Ascending aorta (tissue), 2 donors: ENCODE measurements at regions not wholly inside any gene's neighbourhood (a gene's known extent, or its start where the extent isn't known, plus 50 kb on each side); places are given as distances from the start of the nearest gene placed in this dataset.

Experiments
- DNase-seq, 2 donors: peaks; one replicate each; pipeline ENCODE4 v3.0.0-alpha.2; 2019; ENCODE audit warnings: low spot score in 2 of 2
- H3K27ac ChIP-seq, 2 donors: fragments of 200-600 bp; sonication (generic); one replicate each; pipeline ENCODE4 v1.5.1; 2016 to 2017; ENCODE audit warnings: mild to moderate bottlenecking in 1 of 2
- H3K27me3 ChIP-seq: fragments of 200-600 bp; sonication (generic); one replicate; pipeline ENCODE4 v1.5.1; 2017
- H3K36me3 ChIP-seq, 2 donors: fragments of 200-600 bp; sonication (generic); one replicate each; pipeline ENCODE4 v1.5.1; 2016
- H3K4me1 ChIP-seq, 2 donors: fragments of 200-600 bp; sonication (generic); one replicate each; pipeline ENCODE4 v1.5.1; 2016 to 2017; ENCODE audit warnings: mild to moderate bottlenecking in 1 of 2
- H3K4me3 ChIP-seq, 2 donors: fragments of 200-600 bp; sonication (generic); one replicate each; pipeline ENCODE4 v1.5.1; 2016 to 2017; ENCODE audit warnings: mild to moderate bottlenecking in 1 of 2
- H3K9me3 ChIP-seq, 2 donors: fragments of 200-600 bp; sonication (generic); one replicate each; pipeline ENCODE4 v1.5.1; 2016
- CTCF ChIP-seq, 3 experiments: fragments of 200-600 bp in 2 of 3; fragments of 450-650 bp in 1 of 3; sonication (generic) in 2 of 3; IDR thresholded peaks; one replicate each; pipeline ENCODE4 v1.5.1; 2016 to 2019; ENCODE audit warnings: antibody characterized with exemption in 3 of 3, mild to moderate bottlenecking in 1 of 3, moderate library complexity in 1 of 3
- intact Hi-C: fragments of 100-400 bp; cut with DNase I; formaldehyde crosslinking; loops from one replicate; pipeline ENCODE4 v1.15.1; 2023

GRCh38 chr7:36777855-36778254, 53.6 kb upstream of the AOAH start:
- H3K27me3 ChIP-seq = no peaks in the 10 kb centered on the region
- no peak overlapping the region for H3K4me3 ChIP-seq
- H3K27ac ChIP-seq = no peak overlapping the region
- no peaks in the 10 kb centered on the region for H3K36me3 ChIP-seq
- DNase-seq = no peak
- no peaks in the 10 kb centered on the region for H3K9me3 ChIP-seq
- no peak for TF ChIP-seq CTCF (IDR thresholded peaks at IDR 0.05)
- intact Hi-C loops = no loop called here
- H3K4me1 ChIP-seq = no peaks in the 10 kb centered on the region

GRCh38 chr7:36777062-36777461, 52.8 kb upstream of the AOAH start:
- no peaks in the 10 kb centered on the region for H3K9me3 ChIP-seq
- intact Hi-C loops = no loop called here

GRCh38 chr7:36775676-36776075, 51.4 kb upstream of the AOAH start:
- no peak overlapping the region for H3K27ac ChIP-seq

More at GRCh38 chr7:36777062-36777461, 52.8 kb upstream of the AOAH start:
- no peak for DNase-seq
- no peaks in the 10 kb centered on the region for H3K36me3 ChIP-seq
- TF ChIP-seq CTCF (IDR thresholded peaks at IDR 0.05) = no peak
- no peak overlapping the region for H3K4me3 ChIP-seq
- H3K27me3 ChIP-seq = no peaks in the 10 kb centered on the region
- H3K4me1 ChIP-seq = no peaks in the 10 kb centered on the region
- no peak overlapping the region for H3K27ac ChIP-seq

GRCh38 chr7:36775061-36775620, 50.8 kb upstream of the AOAH start:
- no peak for TF ChIP-seq CTCF (IDR thresholded peaks at IDR 0.05)
- DNase-seq = no peak
- H3K27me3 ChIP-seq = no peaks in the 10 kb centered on the region

More at GRCh38 chr7:36775676-36776075, 51.4 kb upstream of the AOAH start:
- H3K27me3 ChIP-seq = no peaks in the 10 kb centered on the region
- TF ChIP-seq CTCF (IDR thresholded peaks at IDR 0.05) = no peak
- intact Hi-C loops = no loop called here
- H3K4me3 ChIP-seq = no peak overlapping the region
- H3K4me1 ChIP-seq = no peaks in the 10 kb centered on the region
- no peak for DNase-seq
- no peaks in the 10 kb centered on the region for H3K9me3 ChIP-seq
- H3K36me3 ChIP-seq = no peaks in the 10 kb centered on the region

More at GRCh38 chr7:36775061-36775620, 50.8 kb upstream of the AOAH start:
- no peaks in the 10 kb centered on the region for H3K4me1 ChIP-seq
- intact Hi-C loops = no loop called here
- no peak overlapping the region for H3K27ac ChIP-seq
- no peaks in the 10 kb centered on the region for H3K36me3 ChIP-seq
- no peaks in the 10 kb centered on the region for H3K9me3 ChIP-seq
- H3K4me3 ChIP-seq = no peak overlapping the region
